Mononuclear cell (primary cell): ENCODE measurements at regions not wholly inside any gene's neighbourhood (a gene's known extent, or its start where the extent isn't known, plus 50 kb on each side); places are given as distances from the start of the nearest gene placed in this dataset.
"Not testable (repeated sequence)": the region's sequence is repeated elsewhere in the genome, so short reads cannot be mapped to it uniquely, and the experiment has no call there.

Source experiments
- H3K27me3 ChIP-seq: 2 replicates; pipeline ENCODE4 v1.6.0; 2011; ENCODE audit warnings: low read length, control low read depth; ENCODE audit not compliant: insufficient read depth
- H3K4me1 ChIP-seq: 2 replicates; pipeline ENCODE4 v1.5.1; 2011; ENCODE audit warnings: mild to moderate bottlenecking, low read length, control low read depth; ENCODE audit not compliant: insufficient read depth
- H3K4me3 ChIP-seq: 2 replicates; pipeline ENCODE4 v1.5.1; 2011; ENCODE audit warnings: mild to moderate bottlenecking, low read length, moderate library complexity
- H3K9me3 ChIP-seq: 2 replicates; pipeline ENCODE4 v1.5.1; 2011; ENCODE audit warnings: low read depth, mild to moderate bottlenecking, control low read depth, low read length

DNA sequence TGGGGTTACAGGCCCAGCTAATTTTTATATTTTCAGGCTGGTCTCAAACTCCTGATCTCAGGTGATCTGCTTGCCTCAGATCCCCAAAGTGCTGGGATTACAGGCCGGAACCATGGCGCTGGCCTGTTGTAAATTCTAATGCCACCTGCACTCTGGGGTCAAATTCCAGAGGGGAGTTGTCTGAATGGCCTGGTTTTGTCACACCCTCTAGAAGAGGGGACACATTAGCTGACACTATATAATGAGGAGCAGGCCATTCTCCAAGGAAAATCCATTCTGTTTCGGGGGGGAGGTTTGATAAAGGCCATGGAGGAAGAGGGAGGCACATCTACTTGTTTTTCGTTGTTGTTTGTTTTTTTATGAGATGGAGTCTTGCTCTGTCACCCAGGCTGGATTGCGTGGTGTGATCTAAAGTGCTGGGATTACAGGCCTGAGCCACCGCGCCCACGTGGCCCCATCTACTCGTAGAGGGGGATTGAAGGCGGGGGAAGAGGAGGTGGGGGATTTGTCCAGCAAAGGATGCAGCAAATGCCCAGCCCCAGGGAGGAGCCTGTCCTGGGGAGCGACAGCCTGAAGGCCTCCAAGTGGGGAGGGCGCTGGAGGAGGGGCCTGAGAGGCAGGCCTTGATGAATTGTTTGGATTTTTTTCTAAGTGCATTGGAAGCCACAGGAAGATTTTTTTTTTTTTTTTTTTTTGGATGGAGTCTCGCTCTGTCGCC is 78.4 kb upstream of the SLC45A1 start:
- no peak overlapping the region for H3K4me3 ChIP-seq
- H3K9me3 ChIP-seq, result no peaks in the 10 kb centered on the region
- H3K27me3 ChIP-seq, result no peaks in the 10 kb centered on the region
- H3K4me1 ChIP-seq, result no peaks in the 10 kb centered on the region

DNA sequence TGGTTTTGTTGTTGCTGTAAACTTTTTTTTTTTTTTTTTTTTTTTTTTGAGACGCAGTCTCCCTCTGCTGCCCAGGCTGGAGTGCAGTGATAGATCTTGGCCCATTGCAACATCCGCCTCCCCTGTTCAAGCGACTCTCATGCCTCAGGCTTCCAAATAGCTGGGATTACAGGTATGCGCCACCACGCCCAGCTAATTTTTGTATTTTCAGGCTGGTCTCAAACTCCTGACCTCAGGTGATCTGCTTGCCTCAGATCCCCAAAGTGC is 78.9 kb upstream of the SLC45A1 start:
- no peaks in the 10 kb centered on the region for H3K9me3 ChIP-seq
- H3K4me3 ChIP-seq, result no peak overlapping the region
- H3K4me1 ChIP-seq, result no peaks in the 10 kb centered on the region
- no peaks in the 10 kb centered on the region for H3K27me3 ChIP-seq

DNA sequence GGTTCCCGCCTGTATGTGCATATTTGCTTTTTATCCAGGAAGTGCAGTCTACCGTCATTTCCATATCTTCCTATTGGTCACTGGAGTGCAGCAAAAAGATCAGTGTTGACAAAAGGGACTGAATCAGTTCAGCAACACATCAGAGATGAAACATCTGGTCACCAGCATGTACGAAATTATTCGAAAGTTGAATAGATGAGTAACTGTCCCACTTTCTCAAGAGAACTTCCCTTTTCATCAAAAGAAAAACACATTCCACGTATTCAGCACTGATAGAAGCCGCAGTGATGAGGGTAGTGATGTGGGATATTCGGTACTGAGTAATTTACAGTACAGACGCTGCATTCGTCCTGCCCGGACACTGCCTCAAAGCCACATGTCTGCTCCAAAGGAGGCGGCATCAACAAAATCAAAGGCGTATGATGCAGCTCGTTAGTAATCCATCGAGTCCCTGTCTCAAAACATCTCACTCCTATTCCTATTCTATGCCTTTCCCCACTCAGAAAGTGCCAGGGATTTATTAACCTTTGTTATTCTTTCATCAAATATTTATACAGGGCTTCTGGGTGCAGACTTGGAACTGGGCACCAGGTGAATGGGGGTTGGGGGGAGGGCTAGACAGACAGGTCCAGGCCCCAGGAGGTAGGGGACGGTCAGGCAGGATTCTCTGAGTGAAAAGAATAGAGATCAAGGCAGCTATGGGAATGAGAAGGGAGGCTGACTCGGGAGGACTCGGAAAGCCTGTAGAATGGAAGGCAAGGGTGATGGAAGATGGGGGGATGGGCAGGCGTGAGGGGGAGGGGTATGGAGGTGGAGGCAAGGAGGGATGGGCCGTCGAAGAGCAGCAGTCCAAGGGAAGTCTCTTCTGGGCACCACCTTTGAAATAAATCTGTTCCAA is 79.5 kb upstream of the SLC45A1 start:
- no peaks in the 10 kb centered on the region for H3K9me3 ChIP-seq
- no peaks in the 10 kb centered on the region for H3K4me1 ChIP-seq
- H3K4me3 ChIP-seq, result no peak overlapping the region
- no peaks in the 10 kb centered on the region for H3K27me3 ChIP-seq

DNA sequence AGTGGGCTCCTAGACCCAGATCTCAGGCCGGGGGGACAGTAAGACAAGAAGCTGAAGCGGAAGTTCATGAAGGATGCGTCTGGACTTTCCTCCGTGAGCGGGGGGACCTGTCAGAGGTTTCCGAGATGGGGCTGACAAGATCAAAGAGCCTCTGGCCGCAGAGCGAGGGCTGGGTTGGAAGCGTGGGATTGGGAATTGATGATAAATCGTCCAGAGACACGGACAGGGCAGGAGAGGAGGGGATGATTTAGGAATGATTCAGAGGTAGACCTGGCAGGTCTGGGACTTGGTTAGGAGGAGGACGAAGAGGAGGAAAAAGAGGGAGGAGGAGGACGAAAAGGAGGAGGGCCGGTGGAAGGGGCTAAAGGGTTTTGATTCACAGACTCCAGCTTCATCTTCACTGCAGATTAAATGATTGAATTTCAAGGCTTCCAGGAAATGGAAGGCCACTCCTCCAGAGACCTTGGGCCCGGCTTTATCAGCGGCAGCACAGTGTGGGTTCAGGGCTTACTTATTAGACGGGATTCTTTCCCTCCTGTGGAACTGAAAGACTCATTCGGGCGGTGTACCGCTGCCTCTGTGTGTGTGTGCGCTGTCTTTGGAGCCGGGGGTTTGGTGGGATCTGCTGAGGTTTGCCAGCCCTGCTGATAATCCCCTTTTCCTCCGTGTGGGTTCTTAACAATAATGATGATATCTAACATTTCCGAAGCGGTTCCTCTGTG is 85.7 kb upstream of the SLC45A1 start:
- H3K27me3 ChIP-seq, result no peaks in the 10 kb centered on the region
- H3K4me1 ChIP-seq, result no peaks in the 10 kb centered on the region
- no peaks in the 10 kb centered on the region for H3K9me3 ChIP-seq
- H3K4me3 ChIP-seq, result no peak overlapping the region

DNA sequence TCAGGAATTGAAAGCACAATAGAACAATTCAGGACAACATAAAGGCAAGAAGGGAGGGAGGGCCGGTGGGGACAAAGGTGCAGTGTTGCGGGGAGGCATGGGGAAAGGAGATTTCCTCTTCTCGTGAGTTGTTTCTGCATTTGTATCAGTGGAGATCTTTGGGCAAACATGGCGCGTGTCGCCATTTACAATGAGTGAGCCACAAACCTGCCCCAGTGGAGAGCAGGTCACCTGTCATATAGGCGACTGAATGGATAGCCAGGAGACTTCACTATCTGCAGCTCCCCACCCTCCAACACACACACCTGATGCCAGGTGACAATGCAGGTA is 87.7 kb upstream of the SLC45A1 start:
- Histone ChIP-seq H3K4me3 (no peak overlapping the region), H3K4me1 (peaks cover 3% of the 10 kb centered on the region), H3K27me3 (no peaks in the 10 kb centered on the region), H3K9me3 (no peaks in the 10 kb centered on the region)

DNA sequence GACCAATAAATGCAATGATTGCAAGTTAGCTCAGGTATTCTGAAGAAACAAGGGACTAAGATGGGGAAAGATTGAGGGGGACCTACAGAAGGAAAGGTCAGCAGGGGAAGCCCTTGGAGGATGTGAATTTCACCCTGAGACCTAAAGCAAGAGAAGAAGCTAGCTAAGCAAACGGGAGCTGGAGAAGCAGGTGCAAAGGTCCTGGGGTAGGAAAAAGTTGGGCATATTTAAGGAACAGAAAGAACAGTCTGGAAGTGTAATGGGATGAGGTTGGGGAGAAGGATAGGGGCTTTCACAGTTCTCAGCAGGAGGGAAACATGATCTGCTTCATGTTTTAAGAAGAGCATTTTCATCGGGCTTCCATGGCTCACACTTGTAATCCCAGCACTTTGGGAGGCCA is 89.7 kb upstream of the SLC45A1 start:
- Histone ChIP-seq H3K4me3 (no peak overlapping the region), H3K4me1 (peaks cover 16% of the 10 kb centered on the region), H3K9me3 (no peaks in the 10 kb centered on the region), H3K27me3 (no peaks in the 10 kb centered on the region)

DNA sequence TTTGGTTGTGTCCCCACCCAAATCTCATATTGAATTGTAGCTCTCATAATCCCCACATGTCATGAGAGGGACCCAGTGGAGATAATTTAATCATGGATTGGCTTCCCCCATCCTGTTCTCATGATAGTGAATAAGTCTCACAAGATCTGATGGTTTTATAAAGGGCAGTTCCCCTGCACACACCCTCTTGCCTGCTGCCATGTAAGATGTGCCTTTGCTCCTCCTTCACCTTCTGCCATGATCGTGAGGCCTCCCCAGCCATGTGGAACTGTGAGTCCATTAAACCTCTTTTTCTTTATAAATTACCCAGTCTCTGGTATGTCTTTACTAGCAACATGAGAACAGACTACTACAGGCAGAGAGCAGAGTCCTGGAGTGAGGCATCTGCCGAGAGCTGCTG is 90.2 kb upstream of the SLC45A1 start:
- not testable (repeated sequence) for H3K4me3 ChIP-seq, H3K9me3 ChIP-seq

DNA sequence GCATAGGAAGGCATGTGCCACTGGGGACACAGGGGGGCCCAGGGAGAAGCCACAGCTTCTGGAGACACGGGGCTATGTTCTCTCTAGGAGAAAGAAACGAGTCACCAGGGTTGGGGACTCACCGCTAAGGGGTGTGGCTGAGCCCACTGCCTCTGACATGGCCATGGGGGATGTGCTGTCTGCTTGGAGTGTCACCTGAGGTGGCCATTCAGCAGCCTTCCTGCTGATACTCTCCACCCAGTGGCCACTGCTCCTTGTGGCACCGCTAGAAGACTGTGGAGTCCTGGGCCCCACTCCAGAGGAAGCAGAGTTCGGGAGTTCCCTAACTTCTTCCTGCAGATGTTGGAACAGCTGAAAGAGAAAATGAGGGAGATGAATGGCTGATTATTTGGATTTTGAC is 91.2 kb upstream of the SLC45A1 start:
- H3K4me1 ChIP-seq, result peaks cover 16% of the 10 kb centered on the region
- H3K9me3 ChIP-seq, result no peaks in the 10 kb centered on the region
- no peak overlapping the region for H3K4me3 ChIP-seq
- H3K27me3 ChIP-seq, result no peaks in the 10 kb centered on the region

More for the DNA sequence above, 90.2 kb upstream of the SLC45A1 start:
- H3K27me3 ChIP-seq, result not testable (repeated sequence)
- peaks cover 16% of the 10 kb centered on the region for H3K4me1 ChIP-seq

DNA sequence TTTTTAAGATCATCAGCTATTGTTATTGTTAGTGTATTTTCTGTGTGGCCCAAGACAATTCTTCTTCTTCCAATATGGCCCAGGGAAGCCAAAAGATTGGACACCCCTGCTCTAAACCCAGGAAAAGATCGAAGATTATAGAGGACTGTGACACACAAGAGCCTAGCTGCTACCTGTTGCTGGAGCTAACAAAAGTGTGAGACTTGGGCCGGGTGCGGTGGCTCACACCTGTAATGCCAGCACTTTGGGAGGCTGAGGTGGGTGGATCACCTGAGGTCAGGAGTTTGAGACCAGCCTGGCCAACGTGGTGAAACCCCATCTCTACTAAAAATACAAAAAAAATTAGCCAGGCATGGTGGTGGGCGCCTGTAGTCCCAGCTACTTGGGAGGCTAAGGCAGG is 91.9 kb upstream of the SLC45A1 start:
- not testable (repeated sequence) for H3K9me3 ChIP-seq, H3K4me3 ChIP-seq, H3K27me3 ChIP-seq

DNA sequence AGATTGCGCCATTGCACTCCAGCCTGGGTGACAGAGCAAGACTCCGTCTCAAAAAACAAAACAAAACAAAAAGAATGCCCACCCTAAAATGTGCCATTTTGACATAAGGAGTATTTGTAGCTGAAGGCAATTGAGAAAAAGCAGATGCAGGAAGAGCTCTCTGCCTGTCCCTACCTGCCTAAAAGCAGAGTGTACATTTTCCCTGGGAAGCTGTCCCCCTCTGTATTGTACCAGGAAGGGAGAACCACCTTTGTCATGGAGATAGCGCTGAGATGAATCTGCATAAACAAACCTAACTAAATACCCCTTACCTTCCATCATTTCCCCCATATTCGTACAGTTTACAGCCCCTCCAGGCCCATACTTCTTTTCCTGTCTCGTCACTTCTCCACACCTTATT is 94.4 kb upstream of the SLC45A1 start:
- Histone ChIP-seq H3K27me3 (peaks cover 4% of the 10 kb centered on the region), H3K9me3 (no peaks in the 10 kb centered on the region), H3K4me3 (no peak overlapping the region), H3K4me1 (peaks cover 23% of the 10 kb centered on the region)

More for the DNA sequence above, 91.9 kb upstream of the SLC45A1 start:
- peaks cover 16% of the 10 kb centered on the region for H3K4me1 ChIP-seq

DNA sequence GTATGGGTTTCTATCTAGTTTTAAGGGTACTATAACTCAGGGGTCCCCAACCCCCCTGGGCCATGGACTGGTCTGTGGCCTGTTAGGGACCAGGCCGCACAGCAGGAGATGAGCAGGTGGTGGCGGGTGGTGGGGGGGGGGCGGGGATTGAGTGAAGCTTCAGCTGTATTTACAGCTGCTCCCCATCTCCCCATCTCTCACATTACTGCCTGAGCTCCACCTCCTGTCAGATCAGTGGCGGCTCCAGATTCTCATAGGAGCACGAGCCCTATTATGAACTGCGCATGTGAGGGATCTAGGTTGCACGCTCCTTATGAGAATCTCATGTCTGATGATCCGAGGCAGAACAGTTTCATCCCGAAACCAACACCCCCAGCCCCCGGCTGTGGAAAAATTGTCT is 95.1 kb upstream of the SLC45A1 start:
- H3K9me3 ChIP-seq, result no peaks in the 10 kb centered on the region

DNA sequence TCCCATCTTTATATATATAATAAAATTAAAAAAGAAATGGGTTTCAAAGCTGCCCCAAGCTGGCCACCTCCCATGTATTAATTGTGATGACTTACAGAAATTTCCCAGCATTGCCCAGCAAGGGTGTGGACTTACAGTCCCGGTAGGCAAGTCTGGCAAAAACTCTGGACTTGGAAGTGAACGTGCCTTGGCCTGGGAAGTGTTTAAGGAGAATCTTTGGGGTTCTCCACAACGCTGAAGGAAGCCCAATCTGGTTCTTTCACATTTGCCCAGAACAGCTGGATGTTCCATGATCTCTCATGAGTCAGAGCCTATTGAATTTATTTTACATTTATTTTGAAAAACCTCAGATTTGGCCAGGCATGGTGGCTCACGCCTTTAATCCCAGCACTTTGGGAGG is 98.4 kb upstream of the SLC45A1 start:
- no peak overlapping the region for H3K4me3 ChIP-seq

More for the DNA sequence above, 95.1 kb upstream of the SLC45A1 start:
- Histone ChIP-seq H3K27me3 (peaks cover 10% of the 10 kb centered on the region), H3K4me1 (peaks cover 31% of the 10 kb centered on the region), H3K4me3 (no peak overlapping the region)

DNA sequence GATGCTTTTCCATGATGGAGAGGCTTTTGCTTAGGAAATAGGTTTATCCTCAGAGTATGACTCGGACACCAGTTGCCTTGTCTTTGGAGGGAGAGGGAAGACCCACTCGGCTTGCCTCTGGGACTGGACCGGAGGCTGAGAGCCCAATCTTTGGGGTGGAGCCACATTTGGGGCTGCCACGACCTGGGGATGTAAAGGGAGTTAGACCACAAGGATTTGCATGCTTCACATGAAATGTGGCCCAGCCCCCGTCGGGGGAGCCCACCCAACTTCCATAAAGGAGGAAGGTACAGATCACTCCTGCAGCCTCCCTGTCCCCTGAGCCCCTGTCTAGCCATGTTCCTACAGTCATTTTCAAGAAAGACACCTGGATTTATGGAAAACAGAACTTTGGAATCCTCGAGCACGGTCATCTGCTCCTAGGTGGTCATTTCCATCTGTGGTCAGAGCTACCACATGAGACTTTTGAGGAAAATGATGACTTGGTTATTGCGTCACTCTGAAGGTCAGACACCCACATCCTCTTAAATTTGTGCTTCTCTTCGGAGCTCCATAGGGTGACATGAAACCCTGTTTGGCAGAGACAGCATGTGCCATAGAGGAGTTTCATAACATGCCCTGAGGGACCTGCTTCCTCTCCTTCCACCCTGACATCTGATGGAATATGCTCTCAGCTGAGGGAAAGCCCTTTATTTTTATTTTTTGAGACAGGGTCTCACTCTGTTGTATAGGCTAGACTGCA is 99.4 kb upstream of the SLC45A1 start:
- H3K27me3 ChIP-seq, result peaks cover 21% of the 10 kb centered on the region
- H3K4me3 ChIP-seq, result no peak overlapping the region
- H3K4me1 ChIP-seq, result peaks cover 25% of the 10 kb centered on the region
- no peaks in the 10 kb centered on the region for H3K9me3 ChIP-seq

More for the DNA sequence above, 98.4 kb upstream of the SLC45A1 start:
- peaks cover 21% of the 10 kb centered on the region for H3K27me3 ChIP-seq
- peaks cover 30% of the 10 kb centered on the region for H3K4me1 ChIP-seq
- H3K9me3 ChIP-seq, result no peaks in the 10 kb centered on the region

DNA sequence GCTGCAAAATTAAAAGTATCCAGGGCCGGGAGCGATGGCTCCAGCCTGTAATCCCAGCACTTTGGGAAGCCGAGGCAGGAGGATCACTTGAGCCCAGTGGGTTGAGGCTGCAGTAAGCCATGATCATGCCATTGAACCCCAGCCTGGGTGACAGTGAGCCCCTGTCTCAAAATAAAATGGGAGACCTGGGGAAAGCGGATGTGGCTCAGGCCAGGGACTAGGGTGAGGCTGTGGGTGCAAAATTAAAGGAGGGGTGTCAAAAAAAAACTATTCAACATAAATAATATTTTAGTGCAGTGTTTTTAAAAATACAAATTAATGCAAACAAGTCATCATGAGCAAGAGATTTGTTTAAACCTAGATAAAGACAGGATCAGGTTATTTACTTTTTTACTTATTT is 100.1 kb upstream of the SLC45A1 start:
- peaks cover 28% of the 10 kb centered on the region for H3K4me1 ChIP-seq
- no peaks in the 10 kb centered on the region for H3K9me3 ChIP-seq
- H3K4me3 ChIP-seq, result no peak overlapping the region
- peaks cover 21% of the 10 kb centered on the region for H3K27me3 ChIP-seq
